Keratinocyte (primary cell): ENCODE measurements at regions not wholly inside any gene's neighbourhood (a gene's known extent, or its start where the extent isn't known, plus 50 kb on each side); places are given as distances from the start of the nearest gene placed in this dataset.

Experiments used
- DNase-seq: peaks from one replicate; pipeline ENCODE4 v3.0.0-alpha.2; 2011; ENCODE audit warnings: low read depth, missing footprints, low spot score
- FAIRE-seq: peaks from 2 replicates; lab custom pipeline; 2011; peaks lifted over from hg19 to GRCh38; lab: Jason Lieb, UNC
- H2AFZ ChIP-seq: 2 replicates; pipeline ENCODE4 v1.6.0; 2012; ENCODE audit warnings: low read length, control low read depth, inconsistent platforms; ENCODE audit not compliant: control insufficient read depth
- H3K27ac ChIP-seq: 2 replicates; pipeline ENCODE4 v1.5.1; 2011; ENCODE audit warnings: low read length; ENCODE audit not compliant: control insufficient read depth, insufficient read depth
- H3K27me3 ChIP-seq: 3 replicates; pipeline ENCODE4 v1.6.0; 2011; ENCODE audit warnings: low read length; ENCODE audit not compliant: control insufficient read depth, insufficient read depth; ENCODE audit errors: extremely low read depth
- H3K36me3 ChIP-seq, 2 experiments: 2 replicates in 1 of 2; 3 replicates in 1 of 2; pipeline ENCODE4 v1.5.1; 2011; ENCODE audit warnings: low read length in 2 of 2, mild to moderate bottlenecking in 1 of 2; ENCODE audit not compliant: control insufficient read depth in 2 of 2, insufficient read depth in 2 of 2; ENCODE audit errors: extremely low read depth in 1 of 2
- H3K4me1 ChIP-seq: 3 replicates; pipeline ENCODE4 v1.5.1; 2011; ENCODE audit warnings: low read length; ENCODE audit not compliant: control insufficient read depth, insufficient read depth; ENCODE audit errors: extremely low read depth
- H3K4me2 ChIP-seq: 3 replicates; pipeline ENCODE4 v1.6.0; 2011; ENCODE audit warnings: low read depth, low read length; ENCODE audit not compliant: control insufficient read depth, insufficient read depth; ENCODE audit errors: extremely low read depth
- H3K4me3 ChIP-seq, 3 experiments: fragments of 200-600 bp in 1 of 3; sonication (generic) in 1 of 3; 2 replicates in 2 of 3; 3 replicates in 1 of 3; pipeline ENCODE4 v1.5.1; 2011 to 2016; ENCODE audit warnings: low read length in 3 of 3, mild to moderate bottlenecking in 3 of 3, control low read depth in 2 of 3, inconsistent platforms in 1 of 3, low read depth in 1 of 3, mixed read lengths in 1 of 3, mixed run types in 1 of 3, moderate library complexity in 1 of 3; ENCODE audit not compliant: control insufficient read depth in 2 of 3, insufficient read depth in 2 of 3; ENCODE audit errors: extremely low read depth in 1 of 3
- H3K79me2 ChIP-seq: 2 replicates; pipeline ENCODE4 v1.6.0; 2012; ENCODE audit warnings: low read length; ENCODE audit not compliant: control insufficient read depth, insufficient read depth
- H3K9ac ChIP-seq: 3 replicates; pipeline ENCODE4 v1.6.0; 2011; ENCODE audit warnings: low read length; ENCODE audit not compliant: control insufficient read depth, insufficient read depth; ENCODE audit errors: extremely low read depth
- H3K9me1 ChIP-seq: 3 replicates; pipeline ENCODE4 v1.6.0; 2011; ENCODE audit warnings: low read length; ENCODE audit not compliant: control insufficient read depth, insufficient read depth; ENCODE audit errors: extremely low read depth
- H3K9me3 ChIP-seq: 2 replicates; pipeline ENCODE4 v1.5.1; 2012; ENCODE audit warnings: low read depth, low read length; ENCODE audit not compliant: control insufficient read depth
- H4K20me1 ChIP-seq: 3 replicates; pipeline ENCODE4 v1.6.0; 2011; ENCODE audit warnings: low read length; ENCODE audit not compliant: control insufficient read depth, insufficient read depth; ENCODE audit errors: extremely low read depth
- CTCF ChIP-seq, 3 experiments: IDR thresholded peaks in 1 of 3; conservative IDR thresholded peaks in 1 of 3; optimal IDR thresholded peaks in 1 of 3; 2 replicates in 2 of 3; 3 replicates in 1 of 3; pipeline versions ENCODE3 to v1.5.1; 2011; ENCODE audit warnings: low read length in 3 of 3, mild to moderate bottlenecking in 3 of 3, moderate library complexity in 2 of 3, control low read depth in 1 of 3, inconsistent platforms in 1 of 3; ENCODE audit not compliant: insufficient read depth in 2 of 3; ENCODE audit errors: extremely low read depth in 1 of 3
- EZH2 ChIP-seq: IDR thresholded peaks from one replicate; pipeline ENCODE4 v1.6.1; 2012; ENCODE audit warnings: inconsistent platforms, mild to moderate bottlenecking, low read length, moderate library complexity
- dilution Hi-C: fragments of 300-500 bp; cut with MboI; formaldehyde crosslinking; loops from one replicate; pipeline ENCODE4 v1.7.0; 2020; ENCODE audit warnings: low sequenced_read_pairs; ENCODE audit not compliant: extremely low pct_ligation_motif_present

- FAIRE-seq (no peak), DNase-seq (no peak)
- Histone ChIP-seq H2AFZ (no peak overlapping the region), H3K4me1 (no peaks in the 10 kb centered on the region), H3K79me2 (no peaks in the 10 kb centered on the region), H3K27me3 (no peaks in the 10 kb centered on the region), H3K9me1 (no peaks in the 10 kb centered on the region), H3K4me2 (no peak overlapping the region), H3K9ac (no peak overlapping the region), H3K36me3 (no peaks in the 10 kb centered on the region), H3K27ac (no peak overlapping the region), H3K9me3 (peaks cover 3% of the 10 kb centered on the region), H3K4me3 (no peak overlapping the region), H4K20me1 (no peaks in the 10 kb centered on the region)
- TF ChIP-seq EZH2 (no peak), CTCF (optimal IDR thresholded peaks at IDR 0.05 in 1 of 3, IDR thresholded peaks at IDR 0.05 in 1 of 3, conservative IDR thresholded peaks at IDR 0.05 in 1 of 3; ENCODE audit: extremely low read depth in 1 of 3, insufficient read depth in 2 of 3, low read length in 3 of 3) (no peak)
- dilution Hi-C loops, result no loop called here
These were observed 964.6 kb downstream of the BRINP3 start for GRCh38 chr1:189513091-189513490.

- DNase-seq (no peak), FAIRE-seq (no peak)
- Histone ChIP-seq H2AFZ (no peak overlapping the region), H4K20me1 (no peaks in the 10 kb centered on the region), H3K27ac (no peak overlapping the region), H3K36me3 (no peaks in the 10 kb centered on the region), H3K27me3 (no peaks in the 10 kb centered on the region), H3K4me3 (no peak overlapping the region), H3K9me3 (no peaks in the 10 kb centered on the region), H3K4me2 (no peak overlapping the region), H3K9ac (no peak overlapping the region), H3K79me2 (no peaks in the 10 kb centered on the region), H3K9me1 (no peaks in the 10 kb centered on the region), H3K4me1 (no peaks in the 10 kb centered on the region)
- dilution Hi-C loops, result no loop called here
- no peak for TF ChIP-seq EZH2
- TF ChIP-seq CTCF (optimal IDR thresholded peaks at IDR 0.05 in 1 of 3, IDR thresholded peaks at IDR 0.05 in 1 of 3, conservative IDR thresholded peaks at IDR 0.05 in 1 of 3; ENCODE audit: extremely low read depth in 1 of 3, insufficient read depth in 2 of 3, low read length in 3 of 3), result no peak
These were observed 955.2 kb downstream of the BRINP3 start for GRCh38 chr1:189522441-189522840.
